Adrenal gland (tissue), 5 donors: ENCODE measurements at regions not wholly inside any gene's neighbourhood (a gene's known extent, or its start where the extent isn't known, plus 50 kb on each side); places are given as distances from the start of the nearest gene placed in this dataset.

Experiments
- POLR2A ChIP-seq, 2 donors: fragments of 450-650 bp; IDR thresholded peaks; one replicate each; pipeline ENCODE4 v1.6.1; 2017; ENCODE audit warnings: antibody characterized with exemption in 2 of 2, mild to moderate bottlenecking in 2 of 2, moderate library complexity in 1 of 2
- TF ChIP-seq, protein P1 (sequence below), 6 experiments: fragments of 450-650 bp in 4 of 6; fragments of 200-600 bp in 2 of 6; sonication (generic) in 1 of 6; IDR thresholded peaks; 1 replicate in 5 of 6; 2 replicates in 1 of 6; pipeline versions ENCODE4 v1.5.1 to v1.8.0; 2016 to 2021; ENCODE audit warnings: antibody characterized with exemption in 6 of 6, mild to moderate bottlenecking in 2 of 6, moderate library complexity in 1 of 6
- donor health status: DM: no; HTN: no; CAD: no.

DNA sequence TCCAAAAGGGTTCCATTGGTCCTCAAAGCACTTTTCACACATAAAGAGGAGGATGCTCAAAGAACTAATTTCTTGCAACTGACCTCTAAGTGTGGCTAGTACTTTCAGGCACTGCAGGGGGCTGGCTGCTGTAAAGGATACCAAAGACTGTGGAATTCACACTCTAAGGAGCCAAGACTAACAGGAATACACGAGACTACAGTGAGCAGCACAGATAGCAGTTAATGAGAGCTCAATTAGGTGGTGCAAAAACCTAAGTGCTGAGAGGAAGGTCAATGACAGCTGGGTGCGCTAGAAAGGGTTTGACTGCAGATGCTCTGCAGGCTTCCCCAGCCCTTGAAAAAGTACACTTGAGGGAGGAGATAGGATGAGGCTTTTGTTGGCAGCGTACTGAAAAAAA lies 124.3 kb upstream of the NTM start:
- TF ChIP-seq, protein P1, sequence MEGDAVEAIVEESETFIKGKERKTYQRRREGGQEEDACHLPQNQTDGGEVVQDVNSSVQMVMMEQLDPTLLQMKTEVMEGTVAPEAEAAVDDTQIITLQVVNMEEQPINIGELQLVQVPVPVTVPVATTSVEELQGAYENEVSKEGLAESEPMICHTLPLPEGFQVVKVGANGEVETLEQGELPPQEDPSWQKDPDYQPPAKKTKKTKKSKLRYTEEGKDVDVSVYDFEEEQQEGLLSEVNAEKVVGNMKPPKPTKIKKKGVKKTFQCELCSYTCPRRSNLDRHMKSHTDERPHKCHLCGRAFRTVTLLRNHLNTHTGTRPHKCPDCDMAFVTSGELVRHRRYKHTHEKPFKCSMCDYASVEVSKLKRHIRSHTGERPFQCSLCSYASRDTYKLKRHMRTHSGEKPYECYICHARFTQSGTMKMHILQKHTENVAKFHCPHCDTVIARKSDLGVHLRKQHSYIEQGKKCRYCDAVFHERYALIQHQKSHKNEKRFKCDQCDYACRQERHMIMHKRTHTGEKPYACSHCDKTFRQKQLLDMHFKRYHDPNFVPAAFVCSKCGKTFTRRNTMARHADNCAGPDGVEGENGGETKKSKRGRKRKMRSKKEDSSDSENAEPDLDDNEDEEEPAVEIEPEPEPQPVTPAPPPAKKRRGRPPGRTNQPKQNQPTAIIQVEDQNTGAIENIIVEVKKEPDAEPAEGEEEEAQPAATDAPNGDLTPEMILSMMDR (IDR thresholded peaks at IDR 0.05) = no peak
- no peak for TF ChIP-seq POLR2A (IDR thresholded peaks at IDR 0.05)
